ENCODE measurements at regions not wholly inside any gene's neighbourhood (a gene's known extent, or its start where the extent isn't known, plus 50 kb on each side); places are given as distances from the start of the nearest gene placed in this dataset.
"Not testable (repeated sequence)": the region's sequence is repeated elsewhere in the genome, so short reads cannot be mapped to it uniquely, and the experiment has no call there.

DNA sequence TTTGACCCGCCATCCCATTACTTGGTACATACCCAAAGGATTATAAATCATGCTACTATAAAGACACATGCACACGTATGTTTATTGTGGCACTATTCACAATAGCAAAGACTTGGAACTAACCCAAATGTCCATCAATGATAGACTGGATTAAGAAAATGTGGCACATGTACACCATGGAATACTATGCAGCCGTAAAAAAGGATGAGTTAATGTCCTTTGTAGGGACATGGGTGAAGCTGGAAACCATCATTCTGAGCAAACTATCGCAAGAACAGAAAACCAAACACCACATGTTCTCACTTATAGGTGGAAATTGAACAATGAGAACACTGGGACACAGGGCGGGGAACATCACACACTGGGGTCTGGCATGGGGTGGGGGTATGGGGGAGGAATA, 57.1 kb upstream of the GMDS start:
- not testable (repeated sequence) for DNase-seq

DNA sequence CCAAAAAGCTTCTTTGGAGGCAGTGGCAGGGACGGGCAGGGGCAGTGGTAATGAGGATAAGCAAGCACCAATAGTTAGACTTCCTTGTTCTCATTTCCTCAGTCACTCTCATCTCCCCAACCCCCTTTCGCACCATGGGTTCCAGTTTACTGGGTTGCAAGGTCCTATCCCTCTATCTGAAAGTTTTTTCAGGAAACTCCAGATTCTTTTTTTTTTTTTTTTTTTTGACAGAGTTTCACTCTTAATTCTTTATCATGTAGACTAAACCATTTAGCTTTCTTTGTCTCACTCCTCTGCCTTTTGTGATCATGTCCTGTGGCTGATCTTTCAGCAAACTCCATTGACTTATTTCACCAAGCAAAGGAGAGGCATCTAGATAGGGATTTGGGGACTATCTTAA, 51.4 kb upstream of the GMDS start:
- no peak for DNase-seq
